ENCODE measurements at regions not wholly inside any gene's neighbourhood (a gene's known extent, or its start where the extent isn't known, plus 50 kb on each side); places are given as distances from the start of the nearest gene placed in this dataset.

- CTCF ChIA-PET, result no interaction called here
- POLR2A ChIA-PET, result no interaction called here
- Histone ChIP-seq H3K27me3 (ENCODE audit: insufficient read depth, low read length) (no peaks in the 10 kb centered on the region), H3K36me3 (ENCODE audit: control insufficient read depth in 1 of 2, insufficient read depth in 2 of 2, low read length in 2 of 2) (no peaks in the 10 kb centered on the region), H3K9me2 (ENCODE audit: insufficient read depth) (peaks cover 3% of the 10 kb centered on the region; the same call in 1 of the 2 replicates), H3K4me1 (ENCODE audit: control insufficient read depth in 1 of 2, insufficient read depth in 2 of 2, low read length in 2 of 2) (no peaks in the 10 kb centered on the region), H3K27ac (ENCODE audit: low read depth, low read length) (no peak overlapping the region), H2AFZ (ENCODE audit: low read depth, low read length, poor library complexity, severe bottlenecking) (no peak overlapping the region), H3K4me3 (replicated peaks in 1 of 2; ENCODE audit: low read depth in 1 of 2, low read length in 2 of 2) (no peak overlapping the region), H3K9me3 (ENCODE audit: control insufficient read depth in 1 of 2, insufficient read depth in 1 of 2, low read depth in 1 of 2, low read length in 2 of 2) (no peaks in the 10 kb centered on the region), H4K20me1 (ENCODE audit: insufficient read depth) (no peaks in the 10 kb centered on the region), H3K79me2 (ENCODE audit: insufficient read depth, low read length) (no peaks in the 10 kb centered on the region), H3K4me2 (ENCODE audit: low read length) (no peak overlapping the region), H3K9ac (ENCODE audit: low read length) (no peak overlapping the region)
- RAD21 ChIA-PET (ENCODE audit: low non-redundant PET in 1 of 2, low total read pairs in 2 of 2, uncharacterized antibody in 2 of 2, unreplicated experiment in 2 of 2), result no interaction called here
- intact Hi-C loops (cut with micrococcal nuclease), result no loop called here
- no peak for DNase-seq (ENCODE audit: low read depth, low spot score)
- no TSS peak for BruUV-seq (replicated peaks)
- TF ChIP-seq ZNF274 (IDR thresholded peaks at IDR 0.05; ENCODE audit: low read depth, low read length) (no peak), EZH2 (IDR thresholded peaks at IDR 0.05) (no peak), POLR2A (IDR thresholded peaks at IDR 0.05; ENCODE audit: borderline replicate concordance, extremely low read depth, insufficient read depth, insufficient read length) (no peak), JUND (IDR thresholded peaks at IDR 0.05) (no peak)
- no peak for ATAC-seq
Measured at GRCh38 chr4:124762956-124763355, 50.4 kb upstream of the ANKRD50 start.

Measured in HCT116 (cell line).